Thymus (tissue), 11 donors: ENCODE measurements at regions not wholly inside any gene's neighbourhood (a gene's known extent, or its start where the extent isn't known, plus 50 kb on each side); places are given as distances from the start of the nearest gene placed in this dataset.

Experiments used
- DNase-seq, 9 donors: peaks; one replicate each; pipeline ENCODE4 v3.0.0-alpha.2; 2013; ENCODE audit warnings: low spot score in 9 of 9, low read depth in 6 of 9, missing footprints in 1 of 9
- H3K27ac ChIP-seq, 2 donors: one replicate each; pipeline ENCODE4 v1.5.1; 2013; ENCODE audit warnings: control low read depth in 1 of 2, low read depth in 1 of 2, low read length in 1 of 2, mild to moderate bottlenecking in 1 of 2, moderate library complexity in 1 of 2
- H3K27me3 ChIP-seq, 2 donors: one replicate each; pipeline ENCODE4 v1.5.1; 2013; ENCODE audit warnings: low read length in 1 of 2; ENCODE audit not compliant: control insufficient read depth in 2 of 2, insufficient read depth in 1 of 2
- H3K36me3 ChIP-seq, 2 donors: one replicate each; pipeline ENCODE4 v1.5.1; 2013; ENCODE audit warnings: low read length in 1 of 2, mild to moderate bottlenecking in 1 of 2, moderate library complexity in 1 of 2; ENCODE audit not compliant: control insufficient read depth in 2 of 2, insufficient read depth in 2 of 2
- H3K4me1 ChIP-seq, 2 donors: one replicate each; pipeline ENCODE4 v1.5.1; 2013; ENCODE audit warnings: low read length in 2 of 2; ENCODE audit not compliant: control insufficient read depth in 2 of 2, insufficient read depth in 2 of 2
- H3K4me3 ChIP-seq, 2 donors: one replicate each; pipeline ENCODE4 v1.5.1; 2013; ENCODE audit warnings: low read length in 2 of 2, control low read depth in 1 of 2, mild to moderate bottlenecking in 1 of 2
- H3K9me3 ChIP-seq, 2 donors: one replicate each; pipeline ENCODE4 v1.5.1; 2013; ENCODE audit warnings: low read length in 1 of 2, mild to moderate bottlenecking in 1 of 2; ENCODE audit not compliant: control insufficient read depth in 2 of 2, insufficient read depth in 1 of 2
- WGBS: extraction: QIAGEN DNeasy Blood & Tissue Kit; methylation state at CpG from one replicate; pipeline ENCODE4 v1.1.7; 2013; 5-methylcytosine and 5-hydroxymethylcytosine counted together
- donor health status: healthy.

DNA sequence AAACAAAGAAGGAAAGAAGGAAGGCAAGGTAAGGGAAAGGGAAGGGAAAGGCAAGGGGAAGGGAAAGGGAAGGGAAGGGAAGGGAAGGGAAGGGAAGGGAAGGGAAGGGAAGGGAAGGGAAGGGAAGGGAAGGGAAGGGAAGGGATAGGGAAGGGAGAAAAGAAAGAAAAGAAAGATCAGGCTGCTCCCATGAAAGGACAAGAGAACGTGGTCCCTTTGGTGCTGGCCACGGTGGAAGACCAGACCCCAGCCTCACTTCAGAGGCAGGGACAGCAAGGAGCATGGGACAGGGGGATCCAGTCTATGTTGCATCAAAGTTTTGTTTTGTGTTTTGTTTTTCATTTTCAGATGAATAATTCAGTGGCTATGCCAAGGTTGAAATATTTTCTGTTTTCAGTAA, 111.4 kb upstream of the IGF1R start:
- H3K4me1 ChIP-seq, result no peaks in the 10 kb centered on the region
- 96% methylated on average over 2 of the region's 2 CpGs for WGBS
- H3K27ac ChIP-seq, result no peak overlapping the region
- no peaks in the 10 kb centered on the region for H3K9me3 ChIP-seq
- no peaks in the 10 kb centered on the region for H3K27me3 ChIP-seq
- no peaks in the 10 kb centered on the region for H3K36me3 ChIP-seq
- DNase-seq, result no peak
- no peak overlapping the region for H3K4me3 ChIP-seq

DNA sequence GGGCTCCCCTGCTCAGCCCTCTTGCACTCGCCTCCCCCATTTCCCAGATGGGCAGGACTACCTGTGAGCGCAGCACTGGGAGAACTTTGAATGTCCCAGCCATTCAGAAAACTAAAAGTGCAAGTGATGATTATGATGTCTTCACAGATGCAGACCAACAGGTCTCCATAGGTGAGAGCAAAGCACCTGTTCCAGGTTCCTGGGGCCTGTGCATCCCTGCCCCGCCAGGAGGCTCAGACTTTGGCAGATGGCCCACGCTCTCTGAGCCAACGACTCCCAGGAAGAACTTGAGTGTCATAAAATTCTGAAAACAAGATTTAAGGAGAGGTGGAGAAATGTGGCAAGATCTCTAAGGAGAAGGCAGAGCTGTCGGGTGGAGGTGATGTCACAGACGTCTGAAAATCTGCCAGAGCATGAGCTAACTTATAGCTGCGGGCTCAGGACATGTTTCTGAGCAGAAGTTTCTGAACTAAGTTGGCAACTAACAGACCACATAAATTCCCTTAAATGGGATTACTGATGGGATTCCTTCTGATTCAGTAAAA, 110.8 kb upstream of the IGF1R start:
- Histone ChIP-seq H3K27me3 (no peaks in the 10 kb centered on the region), H3K36me3 (no peaks in the 10 kb centered on the region), H3K4me3 (no peak overlapping the region), H3K4me1 (no peaks in the 10 kb centered on the region), H3K9me3 (no peaks in the 10 kb centered on the region), H3K27ac (no peak overlapping the region)
- WGBS, result 85% methylated on average over 8 of the region's 8 CpGs
- no peak for DNase-seq

GRCh38 chr15:98541519-98541918, 106.8 kb upstream of the IGF1R start:
- Histone ChIP-seq H3K27ac (no peak overlapping the region), H3K4me1 (no peaks in the 10 kb centered on the region), H3K36me3 (no peaks in the 10 kb centered on the region), H3K4me3 (no peak overlapping the region), H3K27me3 (peaks cover 1 to 7% of the 10 kb centered on the region in 2 donors), H3K9me3 (no peaks in the 10 kb centered on the region)
- no peak for DNase-seq
- WGBS, result 95% methylated on average over 14 of the region's 14 CpGs

DNA sequence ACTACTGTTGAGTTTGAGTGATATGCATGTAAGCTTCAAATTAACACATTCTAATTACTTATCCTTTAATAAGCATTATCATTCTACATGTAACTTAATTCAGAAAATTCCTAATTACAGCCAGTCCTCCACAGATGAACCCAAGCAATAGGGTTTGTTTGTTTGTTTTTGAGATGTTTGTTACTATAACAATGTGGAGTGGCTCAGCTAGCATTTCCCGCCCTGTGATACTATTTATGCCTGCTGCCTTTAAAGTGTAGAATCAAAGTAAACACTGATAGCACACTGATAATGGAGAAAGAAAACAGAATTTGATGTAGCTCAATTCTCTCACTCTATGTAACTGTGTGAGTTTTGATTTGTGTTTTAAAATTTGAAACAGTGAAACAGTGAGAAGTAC, 105.1 kb upstream of the IGF1R start:
- Histone ChIP-seq H3K4me3 (no peak overlapping the region), H3K27ac (no peak overlapping the region), H3K9me3 (no peaks in the 10 kb centered on the region), H3K36me3 (no peaks in the 10 kb centered on the region), H3K4me1 (peaks cover 3 to 8% of the 10 kb centered on the region in 2 donors), H3K27me3 (peaks cover 11 to 24% of the 10 kb centered on the region in 2 donors)
- no peak for DNase-seq
- WGBS, result 95% methylated on average over 1 of the region's 1 CpG

GRCh38 chr15:98546329-98546728, 102.0 kb upstream of the IGF1R start:
- H3K27ac ChIP-seq, result no peak overlapping the region
- peaks cover 21 to 40% of the 10 kb centered on the region in 2 donors for H3K27me3 ChIP-seq
- DNase-seq, result no peak
- H3K9me3 ChIP-seq, result peaks cover 0 to 1% of the 10 kb centered on the region in 2 donors
- peaks cover 6 to 13% of the 10 kb centered on the region in 2 donors for H3K4me1 ChIP-seq
- H3K4me3 ChIP-seq, result no peak overlapping the region
- H3K36me3 ChIP-seq, result no peaks in the 10 kb centered on the region
- WGBS, result 95% methylated on average over 9 of the region's 9 CpGs

GRCh38 chr15:98547275-98547674, 101.1 kb upstream of the IGF1R start:
- Histone ChIP-seq H3K4me3 (no peak overlapping the region), H3K27me3 (peaks cover 21 to 40% of the 10 kb centered on the region in 2 donors), H3K9me3 (peaks cover 0 to 1% of the 10 kb centered on the region in 2 donors), H3K36me3 (no peaks in the 10 kb centered on the region), H3K27ac (peak overlapping the region in 1 of 2 donors; percentile 27), H3K4me1 (peaks cover 6 to 13% of the 10 kb centered on the region in 2 donors)
- WGBS, result 6% methylated on average over 5 of the region's 5 CpGs
- peak in 1 of 9 donors; percentile 9 for DNase-seq

DNA sequence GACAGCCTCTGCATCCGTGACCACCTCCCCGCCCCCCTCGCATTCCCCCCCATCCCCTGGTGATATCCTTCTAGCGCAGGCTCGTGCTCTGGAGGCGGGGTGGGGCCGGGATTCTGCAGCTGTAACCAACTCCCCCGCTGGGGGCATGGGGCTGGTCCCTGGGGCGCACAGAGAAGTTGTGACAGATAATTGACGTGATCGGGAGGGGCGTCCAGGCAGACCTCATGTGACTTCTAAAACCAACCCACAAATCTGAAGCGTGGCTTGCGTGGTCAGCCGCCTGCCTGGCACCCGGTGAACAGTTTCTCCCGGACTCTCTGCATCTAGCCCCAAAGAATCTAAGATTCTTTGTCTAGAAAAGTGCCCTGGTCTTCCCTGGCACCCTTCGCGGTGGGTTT, 100.6 kb upstream of the IGF1R start:
- Histone ChIP-seq H3K4me3 (peak overlapping the region; percentile 43), H3K27ac (peak overlapping the region; percentile 38 to 72), H3K36me3 (no peaks in the 10 kb centered on the region), H3K4me1 (peaks cover 6 to 13% of the 10 kb centered on the region in 2 donors), H3K27me3 (peaks cover 21 to 40% of the 10 kb centered on the region in 2 donors), H3K9me3 (peaks cover 0 to 1% of the 10 kb centered on the region in 2 donors)
- DNase-seq, result no peak
- 1% methylated on average over 19 of the region's 19 CpGs for WGBS

- H3K9me3 ChIP-seq, result peaks cover 0 to 1% of the 10 kb centered on the region in 2 donors
- H3K4me1 ChIP-seq, result peaks cover 6 to 13% of the 10 kb centered on the region in 2 donors
- no peaks in the 10 kb centered on the region for H3K36me3 ChIP-seq
- H3K27ac ChIP-seq, result peak overlapping the region; percentile 64 to 72
- DNase-seq, result peak in 1 of 9 donors; percentile 37
- peak overlapping the region; percentile 43 for H3K4me3 ChIP-seq
- 2% methylated on average over 65 of the region's 65 CpGs for WGBS
- H3K27me3 ChIP-seq, result peaks cover 21 to 40% of the 10 kb centered on the region in 2 donors
These were observed 100.0 kb upstream of the IGF1R start for GRCh38 chr15:98548139-98548971.

DNA sequence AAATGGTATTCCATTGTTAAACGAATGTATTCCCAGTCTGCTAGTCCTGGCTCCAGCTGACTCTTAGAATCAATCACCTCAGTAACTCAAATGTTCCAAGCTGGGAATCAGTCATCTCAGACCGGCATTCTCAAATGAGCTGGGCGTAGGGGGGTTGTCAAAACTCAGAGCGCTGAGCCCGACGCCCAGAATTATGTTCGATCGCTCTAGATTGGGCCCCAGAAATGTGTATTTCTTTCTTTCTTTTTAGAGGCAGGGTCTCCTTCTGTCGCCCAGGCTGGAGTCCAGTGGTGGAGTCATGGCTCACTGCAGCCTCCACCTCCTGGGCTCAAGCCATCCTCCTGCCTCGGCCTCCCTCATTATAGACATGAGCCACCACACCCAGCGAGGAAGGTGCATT, 99.3 kb upstream of the IGF1R start:
- H3K27me3 ChIP-seq, result peaks cover 21 to 40% of the 10 kb centered on the region in 2 donors
- DNase-seq, result no peak
- peaks cover 6 to 13% of the 10 kb centered on the region in 2 donors for H3K4me1 ChIP-seq
- no peaks in the 10 kb centered on the region for H3K36me3 ChIP-seq
- no peak overlapping the region for H3K4me3 ChIP-seq
- H3K27ac ChIP-seq, result no peak overlapping the region
- 87% methylated on average over 11 of the region's 11 CpGs for WGBS
- H3K9me3 ChIP-seq, result peaks cover 0 to 1% of the 10 kb centered on the region in 2 donors
